OCI-LY3 (cell line): ENCODE measurements at regions not wholly inside any gene's neighbourhood (a gene's known extent, or its start where the extent isn't known, plus 50 kb on each side); places are given as distances from the start of the nearest gene placed in this dataset.

Experiments
- H2AFZ ChIP-seq: fragments of 200-600, 300-600 bp; shearing (Covaris generic); 2 replicates; pipeline ENCODE4 v1.6.0; 2014; ENCODE audit warnings: antibody characterized with exemption, low read depth, low read length
- H3K27ac ChIP-seq: fragments of 200-600, 300-600 bp; sonication (generic); 2 replicates; pipeline ENCODE4 v1.5.1; 2014; ENCODE audit warnings: mild to moderate bottlenecking, low read length, moderate library complexity, mixed read lengths
- H3K27me3 ChIP-seq: fragments of 200-600, 300-600 bp; sonication (generic); 2 replicates; pipeline ENCODE4 v1.6.1; 2014; ENCODE audit warnings: low read depth, low read length, mixed read lengths
- H3K36me3 ChIP-seq: fragments of 200-600, 300-600 bp; sonication (generic); replicated peaks from 2 replicates; pipeline ENCODE3; 2014; ENCODE audit warnings: low read depth, low read length, mixed read lengths
- H3K4me1 ChIP-seq: fragments of 300-600, 200-600 bp; sonication (generic); 2 replicates; pipeline ENCODE4 v1.6.1; 2014; ENCODE audit warnings: low read length, mixed read lengths
- H3K4me2 ChIP-seq: fragments of 200-600, 300-600 bp; sonication (generic); 2 replicates; pipeline ENCODE4 v1.6.1; 2014; ENCODE audit warnings: low read length, mixed read lengths
- H3K4me3 ChIP-seq: fragments of 300-600, 200-600 bp; sonication (generic); 2 replicates; pipeline ENCODE4 v1.5.1; 2014; ENCODE audit warnings: antibody characterized with exemption, mild to moderate bottlenecking, low read length, moderate library complexity
- H3K79me2 ChIP-seq: fragments of 300-600, 200-600 bp; shearing (Covaris generic); 2 replicates; pipeline ENCODE4 v1.6.1; 2014; ENCODE audit warnings: mild to moderate bottlenecking, low read length, mixed read lengths
- H3K9ac ChIP-seq: fragments of 300-600, 200-600 bp; shearing (Covaris generic); 2 replicates; pipeline ENCODE4 v1.6.0; 2014; ENCODE audit warnings: mild to moderate bottlenecking, low read length, moderate library complexity
- H3K9me3 ChIP-seq: fragments of 200-600, 300-600 bp; shearing (Covaris generic); 2 replicates; pipeline ENCODE4 v1.6.1; 2014; ENCODE audit warnings: low read length, mixed read lengths; ENCODE audit not compliant: insufficient read depth
- H4K20me1 ChIP-seq: fragments of 200-600, 300-600 bp; sonication (generic); 2 replicates; pipeline ENCODE4 v1.6.1; 2016; ENCODE audit warnings: low read length, mixed read lengths; ENCODE audit not compliant: insufficient read depth
- CTCF ChIP-seq: fragments of 200-600, 300-600 bp; sonication (generic); IDR thresholded peaks from 2 replicates; pipeline ENCODE4 v1.5.1; 2014; ENCODE audit warnings: antibody characterized with exemption, low read length, low read depth
- EZH2phosphoT487 ChIP-seq: fragments of 200-600 bp; shearing (Covaris generic); IDR thresholded peaks from 2 replicates; pipeline ENCODE4 v1.6.1; 2018; ENCODE audit warnings: antibody characterized with exemption, mixed run types, low read depth

- Histone ChIP-seq H3K27ac (no peak overlapping the region), H3K9me3 (no peaks in the 10 kb centered on the region), H3K4me2 (no peak overlapping the region), H3K36me3 (no peaks in the 10 kb centered on the region), H3K4me3 (no peak overlapping the region), H4K20me1 (no peaks in the 10 kb centered on the region), H3K4me1 (no peaks in the 10 kb centered on the region), H2AFZ (no peak overlapping the region), H3K9ac (no peak overlapping the region), H3K27me3 (peaks cover 6% of the 10 kb centered on the region; the same call in 1 of the 2 replicates), H3K79me2 (no peaks in the 10 kb centered on the region)
- no peak for TF ChIP-seq CTCF
- no peak for TF ChIP-seq EZH2phosphoT487
Observed at GRCh38 chr6:33947047-33947446, 143.2 kb upstream of the MLN start.

- TF ChIP-seq EZH2phosphoT487 (no peak), CTCF (no peak)
- Histone ChIP-seq H2AFZ (no peak overlapping the region), H4K20me1 (no peaks in the 10 kb centered on the region), H3K27me3 (peaks cover 6% of the 10 kb centered on the region; the same call in 1 of the 2 replicates), H3K27ac (no peak overlapping the region), H3K36me3 (no peaks in the 10 kb centered on the region), H3K4me2 (no peak overlapping the region), H3K4me3 (no peak overlapping the region), H3K79me2 (no peaks in the 10 kb centered on the region), H3K4me1 (no peaks in the 10 kb centered on the region), H3K9ac (no peak overlapping the region), H3K9me3 (no peaks in the 10 kb centered on the region)
Observed at GRCh38 chr6:33945931-33946330, 142.1 kb upstream of the MLN start.

GRCh38 chr6:33944686-33945411 is 141.0 kb upstream of the MLN start:
- Histone ChIP-seq H3K4me1 (no peaks in the 10 kb centered on the region), H3K4me3 (no peak overlapping the region), H2AFZ (no peak overlapping the region), H3K36me3 (no peaks in the 10 kb centered on the region), H3K9me3 (no peaks in the 10 kb centered on the region), H3K27ac (no peak overlapping the region), H3K4me2 (no peak overlapping the region), H3K27me3 (peaks cover 6% of the 10 kb centered on the region; the same call in 1 of the 2 replicates), H4K20me1 (no peaks in the 10 kb centered on the region), H3K79me2 (no peaks in the 10 kb centered on the region), H3K9ac (no peak overlapping the region)
- TF ChIP-seq EZH2phosphoT487 (no peak), CTCF (no peak)

GRCh38 chr6:33936886-33937285 is 133.1 kb upstream of the MLN start:
- Histone ChIP-seq H3K27me3 (peaks cover 2% of the 10 kb centered on the region; the same call in 1 of the 2 replicates), H3K9ac (no peak overlapping the region), H4K20me1 (no peaks in the 10 kb centered on the region), H2AFZ (no peak overlapping the region), H3K9me3 (no peaks in the 10 kb centered on the region), H3K4me2 (no peak overlapping the region), H3K36me3 (no peaks in the 10 kb centered on the region), H3K4me3 (no peak overlapping the region), H3K79me2 (no peaks in the 10 kb centered on the region), H3K27ac (no peak overlapping the region), H3K4me1 (no peaks in the 10 kb centered on the region)
- no peak for TF ChIP-seq CTCF
- TF ChIP-seq EZH2phosphoT487, result no peak
